ENCODE measurements at regions not wholly inside any gene's neighbourhood (a gene's known extent, or its start where the extent isn't known, plus 50 kb on each side); places are given as distances from the start of the nearest gene placed in this dataset.

DNA sequence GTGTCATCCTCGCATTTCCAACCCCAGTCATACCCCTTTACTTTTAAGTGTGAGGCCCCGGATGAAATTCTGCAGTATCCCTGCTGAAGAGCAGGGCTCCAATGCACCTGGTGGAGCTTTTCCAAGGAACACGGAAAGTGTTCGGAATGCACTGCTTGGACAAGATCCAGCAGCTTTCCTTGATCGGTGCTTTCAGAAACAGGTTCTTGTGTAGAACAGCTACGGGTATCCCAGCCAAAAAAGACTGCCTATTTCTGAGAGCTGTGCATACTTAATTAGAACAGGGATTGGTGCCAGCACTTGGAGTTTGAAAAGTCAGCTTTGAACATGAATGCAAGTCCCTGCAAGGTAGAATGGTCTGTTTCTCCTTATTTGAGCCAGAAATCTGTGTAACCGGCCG lies 87.2 kb upstream of the C1QTNF9B start:
- no peak for DNase-seq

DNA sequence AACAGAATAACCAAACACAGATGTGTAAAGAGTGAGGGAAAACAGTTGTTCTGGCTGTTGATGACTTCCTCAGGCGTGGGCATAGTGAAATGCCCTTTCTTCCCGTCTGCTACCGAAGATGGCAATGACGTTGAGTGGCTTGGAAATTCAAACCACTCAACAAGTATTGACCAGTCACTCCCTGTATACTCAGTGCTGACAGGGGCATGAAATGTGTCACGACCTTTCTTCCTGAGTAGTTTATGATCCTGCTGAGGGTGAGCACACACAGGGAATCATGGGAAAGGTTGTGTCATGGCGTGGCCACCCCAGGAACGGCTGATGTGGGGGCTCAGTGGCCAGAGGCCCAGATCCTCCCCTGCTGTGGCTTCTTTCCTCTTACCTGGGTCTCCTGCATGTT lies 87.8 kb upstream of the C1QTNF9B start:
- no peak for DNase-seq

DNA sequence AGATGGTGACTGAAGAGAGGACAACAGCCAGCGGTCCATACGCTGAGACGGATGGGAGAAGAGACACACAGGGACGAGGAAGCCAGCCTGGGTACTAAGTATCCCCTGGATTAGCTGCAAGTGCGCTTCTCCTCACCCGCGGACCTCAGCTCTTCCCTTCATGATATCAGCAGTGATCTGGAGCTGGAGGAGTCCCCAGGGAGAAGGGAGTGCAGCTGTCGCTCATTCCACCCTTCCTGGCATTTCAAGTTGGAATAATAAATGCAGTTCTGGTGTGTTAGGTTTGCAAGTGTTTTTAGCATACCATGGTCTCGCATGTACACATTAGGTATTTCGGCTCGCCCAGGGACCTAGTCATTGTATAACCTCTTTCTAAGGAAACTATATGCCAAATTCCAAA lies 88.5 kb upstream of the C1QTNF9B start:
- DNase-seq, result no peak

DNA sequence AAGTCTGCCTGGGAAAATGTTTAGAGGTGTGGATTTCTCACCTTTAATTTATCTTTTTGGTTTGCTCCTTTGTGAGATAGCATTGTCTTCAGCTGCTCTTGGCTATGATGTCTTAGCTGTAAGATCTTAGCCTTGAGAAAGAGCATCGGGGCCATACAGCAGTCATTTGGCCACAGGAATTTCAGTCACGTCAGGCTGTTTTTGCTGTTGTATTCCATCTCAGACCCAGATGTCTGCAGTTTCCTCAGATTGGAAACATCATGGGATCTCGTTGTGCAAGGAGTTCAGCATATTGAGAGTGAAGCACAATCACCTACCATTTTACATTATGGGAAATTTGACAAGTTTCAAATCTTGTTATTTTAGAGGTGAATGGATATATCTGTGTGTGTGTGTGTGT lies 89.3 kb upstream of the C1QTNF9B start:
- no peak for DNase-seq

DNA sequence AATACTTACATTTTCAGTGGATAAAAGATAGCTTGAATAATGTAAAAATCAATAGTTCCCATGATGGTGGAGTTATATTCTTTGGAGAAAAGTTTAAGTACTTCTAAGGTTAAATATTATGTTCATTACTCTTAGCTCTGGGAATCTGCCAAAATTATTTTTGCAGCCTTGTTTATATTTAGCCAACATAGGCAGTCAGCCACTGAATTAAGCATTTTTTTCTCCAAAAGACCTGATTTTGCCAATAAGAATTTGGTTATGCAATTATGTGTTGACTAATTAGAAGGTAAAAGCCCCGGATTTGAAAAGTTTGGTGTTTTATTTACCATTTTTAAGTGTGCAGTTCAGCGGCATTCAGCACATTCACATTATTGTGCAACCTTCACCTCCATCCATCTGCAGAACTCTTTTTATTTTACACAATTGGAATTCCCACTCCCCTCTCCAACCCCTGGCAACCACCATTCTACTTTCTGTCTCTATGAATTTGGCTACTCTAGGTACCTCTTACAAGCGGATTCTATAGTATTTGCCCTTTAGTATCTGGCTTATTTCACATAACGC lies 90.1 kb upstream of the C1QTNF9B start:
- DNase-seq, result no peak

DNA sequence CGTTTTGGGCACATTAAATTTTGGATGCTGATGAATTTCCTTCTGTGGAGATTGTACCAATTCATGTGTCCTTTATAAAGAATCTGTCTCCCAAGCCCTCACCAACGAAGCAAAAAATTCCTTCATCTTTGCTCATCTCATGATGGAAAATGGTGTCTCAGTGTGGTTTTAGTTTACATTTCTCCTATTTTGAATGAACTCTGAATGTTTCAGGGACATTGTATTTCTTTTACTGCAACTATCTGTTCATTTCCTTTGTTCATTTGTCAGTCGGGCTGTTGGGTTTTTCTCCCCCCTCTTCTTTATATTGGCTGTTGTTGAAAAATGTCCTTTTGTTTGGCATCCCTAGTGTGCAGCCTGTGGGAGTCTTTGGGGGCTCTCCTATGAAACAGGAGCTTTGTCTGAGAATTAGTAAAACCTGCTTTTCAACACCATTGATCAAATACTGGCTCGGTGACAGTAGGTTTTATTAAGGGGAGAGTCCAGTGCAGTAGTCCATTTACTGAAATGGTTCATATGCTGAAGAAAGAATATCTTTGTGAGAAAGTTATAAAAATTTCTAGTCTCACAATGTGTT lies 91.3 kb upstream of the C1QTNF9B start:
- DNase-seq, result no peak

DNA sequence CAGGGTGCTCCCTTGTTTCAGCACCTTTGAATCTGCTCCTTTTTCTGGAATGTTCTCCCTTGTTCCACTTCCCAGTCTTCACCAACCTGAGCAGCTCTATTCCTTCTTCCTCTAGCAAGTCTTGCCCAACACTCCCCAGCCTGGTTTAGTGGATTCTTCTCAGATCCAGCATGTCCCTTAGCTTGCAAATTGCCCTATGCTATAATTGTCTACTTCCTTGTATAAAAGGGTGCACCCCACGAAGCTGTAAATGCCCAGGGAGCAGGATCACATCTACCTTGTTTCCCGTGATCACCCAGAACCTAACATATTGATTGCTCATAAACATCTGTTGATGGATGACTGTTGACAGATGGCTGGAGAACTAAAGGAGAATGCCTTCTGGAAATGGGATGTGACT lies 93.2 kb upstream of the C1QTNF9B start:
- no peak for DNase-seq

DNA sequence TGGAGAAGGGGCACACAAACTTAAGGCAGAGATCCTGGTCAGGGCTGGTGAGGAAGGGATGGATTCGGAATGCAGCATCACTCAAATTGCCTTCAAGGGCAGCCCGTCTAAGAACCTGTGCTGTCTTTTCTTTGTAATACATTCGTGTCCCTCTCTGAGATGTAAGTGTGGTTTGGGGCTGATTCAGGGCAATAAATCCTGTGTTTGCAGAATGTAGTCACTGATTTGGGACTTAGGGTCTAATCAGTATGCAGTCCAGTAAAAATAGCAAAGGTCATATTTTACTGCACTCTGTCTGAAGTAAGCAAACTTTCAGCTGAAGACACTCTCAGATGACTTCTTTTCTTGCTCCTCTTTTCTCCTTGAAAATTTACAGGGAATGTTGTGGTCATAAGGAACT lies 93.8 kb upstream of the C1QTNF9B start:
- no peak for DNase-seq

DNA sequence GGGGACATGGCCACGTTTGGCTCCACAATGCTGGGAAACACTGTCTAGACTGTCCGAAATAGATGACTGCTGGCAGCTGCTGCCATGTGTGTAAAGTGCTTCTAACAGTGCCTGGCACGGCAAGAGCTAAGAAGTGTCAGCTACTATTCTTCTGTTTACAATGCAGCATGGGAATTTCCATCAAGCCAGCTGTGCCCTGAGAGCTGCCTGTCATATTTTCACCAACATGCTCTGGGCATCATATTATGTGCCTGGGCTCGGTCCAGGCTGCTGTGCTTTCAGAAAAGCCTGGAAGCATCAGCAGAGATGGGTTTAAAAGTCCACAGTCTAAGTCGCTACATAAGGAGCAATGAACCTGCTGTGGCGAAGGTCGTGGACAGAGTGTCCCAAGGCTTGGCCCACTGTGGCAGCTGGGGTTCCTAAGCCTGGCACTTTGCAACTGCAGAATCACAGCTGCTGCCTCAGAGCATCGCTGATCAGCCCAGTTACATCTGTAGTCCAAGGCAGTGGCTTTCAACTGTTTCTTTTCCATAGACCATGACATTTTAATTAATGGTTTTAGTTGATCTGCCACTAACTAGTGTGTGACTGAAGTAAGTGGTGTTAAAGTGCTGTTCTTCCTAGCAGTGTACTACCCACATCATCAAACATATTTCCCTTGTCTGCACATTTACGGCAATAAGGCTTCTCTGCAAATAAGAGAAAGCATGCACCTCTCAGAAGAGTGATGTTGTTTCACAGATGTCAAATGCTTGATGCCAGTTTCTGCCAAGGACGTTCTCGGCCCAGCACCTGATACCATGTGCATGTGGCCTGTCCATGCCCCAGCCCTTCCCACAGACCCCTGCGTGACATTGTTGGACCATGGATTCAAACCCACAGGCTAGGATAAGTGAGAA lies 95.7 kb upstream of the C1QTNF9B start:
- no peak for DNase-seq

DNA sequence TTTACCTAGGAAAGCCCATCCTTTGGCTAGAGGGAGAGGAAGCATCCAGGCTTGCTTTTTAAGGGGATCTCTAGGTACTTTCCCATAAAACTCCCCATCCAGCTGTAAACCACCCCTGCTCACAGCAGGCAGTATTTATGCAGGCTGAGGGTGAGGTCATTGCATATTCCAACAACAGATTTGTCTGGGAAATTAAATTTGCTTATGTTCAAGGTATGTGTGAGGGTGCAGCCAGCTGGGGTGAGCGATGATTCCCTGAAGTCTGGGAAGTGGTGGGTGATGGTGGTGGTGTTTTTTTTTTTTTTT lies 96.3 kb upstream of the C1QTNF9B start:
- no peak for DNase-seq

DNA sequence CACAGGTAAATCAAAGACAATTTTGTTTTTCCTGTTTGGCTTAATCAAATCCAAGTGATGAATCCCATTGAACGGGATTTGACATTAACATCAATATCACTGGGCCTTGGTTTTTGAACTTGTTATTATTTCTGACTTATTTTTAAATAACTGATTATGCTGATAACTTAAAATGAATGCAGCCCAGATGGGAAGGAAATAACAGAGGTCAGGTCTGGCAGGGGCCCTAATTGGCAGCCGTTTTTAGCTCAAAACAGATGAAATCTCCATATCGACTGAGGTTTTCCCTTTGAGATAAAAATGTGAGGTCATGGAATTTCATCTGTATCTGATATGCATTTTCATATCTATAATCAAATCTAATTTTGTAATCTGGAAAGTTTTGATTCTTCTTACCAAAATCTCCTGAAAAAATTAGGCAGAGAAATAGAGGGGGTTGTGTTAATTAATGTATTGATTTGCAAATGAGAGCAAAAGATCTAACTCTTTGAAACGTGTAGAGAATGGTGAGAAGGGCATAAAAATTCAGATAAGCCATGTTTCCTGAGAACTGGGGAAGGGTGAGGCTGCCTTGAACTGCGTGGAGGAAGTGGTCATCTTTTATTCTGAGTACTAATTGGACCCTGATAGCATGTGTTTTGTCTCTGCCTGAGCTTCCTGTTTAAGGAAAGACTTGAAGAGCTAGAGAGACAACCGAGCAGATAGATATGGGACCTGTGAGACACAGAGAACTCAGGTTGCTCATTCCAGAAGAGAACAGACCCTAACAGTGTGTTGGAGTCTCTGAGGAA lies 98.2 kb upstream of the C1QTNF9B start:
- DNase-seq, result no peak

DNA sequence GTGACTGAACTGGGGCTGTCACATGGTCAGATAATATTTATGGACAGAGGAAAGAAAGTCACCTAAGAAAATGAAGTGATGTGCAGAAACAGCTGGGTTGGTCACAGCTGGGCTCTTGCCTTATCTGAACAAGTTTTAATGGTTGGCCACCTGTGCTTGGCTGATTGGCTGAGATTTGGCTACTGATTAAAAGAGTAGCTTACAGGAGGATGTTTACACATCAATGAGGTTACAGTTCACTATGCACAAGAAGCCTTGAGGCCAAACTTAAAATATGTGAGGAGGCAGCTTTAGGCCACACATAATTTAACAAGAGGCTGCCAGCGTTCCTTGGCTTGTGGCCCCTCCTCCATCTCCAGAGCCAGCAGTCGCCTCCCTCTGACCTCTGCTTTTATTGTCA lies 99.2 kb upstream of the C1QTNF9B start:
- DNase-seq, result no peak

DNA sequence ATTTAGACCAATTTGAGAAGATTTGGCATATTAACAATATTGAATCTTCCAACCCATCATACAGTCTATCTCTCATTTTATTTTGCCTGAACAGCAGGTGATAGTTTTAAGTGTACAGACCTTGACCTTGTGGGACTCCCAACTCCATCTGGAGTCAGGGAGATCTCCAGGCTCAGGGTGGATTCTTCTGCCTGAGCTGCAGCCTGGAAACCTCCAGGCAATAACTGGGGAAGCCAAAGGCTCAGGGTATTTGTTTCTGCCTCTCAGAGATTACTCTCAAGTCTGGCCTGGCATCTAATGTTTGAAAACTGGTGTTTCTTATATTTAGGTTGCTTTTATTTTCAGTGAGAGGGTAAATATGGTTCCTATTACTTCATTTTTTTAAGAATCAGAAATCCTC lies 102.1 kb upstream of the C1QTNF9B start:
- DNase-seq, result no peak

DNA sequence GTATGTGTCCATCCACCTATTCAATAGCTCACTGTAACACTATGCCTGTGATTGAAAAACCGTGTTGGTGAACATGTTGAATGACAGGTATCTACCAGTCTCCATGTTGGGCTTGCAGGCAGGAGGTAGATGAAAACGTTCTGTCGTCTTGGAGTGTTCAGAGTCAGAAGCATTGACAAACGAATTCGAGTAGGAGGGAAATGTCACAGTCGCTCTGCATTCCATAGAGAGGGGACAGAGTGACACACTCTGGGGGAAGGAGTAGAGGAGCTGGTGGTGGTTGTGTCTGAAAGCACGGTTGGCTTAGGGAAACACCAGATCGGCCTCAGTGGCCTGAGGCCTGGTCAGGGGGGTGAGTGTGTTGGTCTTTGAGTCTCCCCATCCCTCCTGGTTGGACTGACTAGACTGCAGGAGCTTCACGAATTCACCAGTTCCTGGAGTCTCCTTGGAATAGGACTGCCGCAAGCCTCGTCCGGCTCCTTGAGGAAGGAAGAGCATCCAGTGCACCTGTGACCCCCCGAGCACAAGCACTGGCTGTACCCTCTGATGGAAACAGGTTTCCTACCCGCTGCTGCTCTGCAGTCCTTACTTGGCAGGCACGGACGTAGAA lies 105.0 kb upstream of the C1QTNF9B start:
- no peak for DNase-seq

DNA sequence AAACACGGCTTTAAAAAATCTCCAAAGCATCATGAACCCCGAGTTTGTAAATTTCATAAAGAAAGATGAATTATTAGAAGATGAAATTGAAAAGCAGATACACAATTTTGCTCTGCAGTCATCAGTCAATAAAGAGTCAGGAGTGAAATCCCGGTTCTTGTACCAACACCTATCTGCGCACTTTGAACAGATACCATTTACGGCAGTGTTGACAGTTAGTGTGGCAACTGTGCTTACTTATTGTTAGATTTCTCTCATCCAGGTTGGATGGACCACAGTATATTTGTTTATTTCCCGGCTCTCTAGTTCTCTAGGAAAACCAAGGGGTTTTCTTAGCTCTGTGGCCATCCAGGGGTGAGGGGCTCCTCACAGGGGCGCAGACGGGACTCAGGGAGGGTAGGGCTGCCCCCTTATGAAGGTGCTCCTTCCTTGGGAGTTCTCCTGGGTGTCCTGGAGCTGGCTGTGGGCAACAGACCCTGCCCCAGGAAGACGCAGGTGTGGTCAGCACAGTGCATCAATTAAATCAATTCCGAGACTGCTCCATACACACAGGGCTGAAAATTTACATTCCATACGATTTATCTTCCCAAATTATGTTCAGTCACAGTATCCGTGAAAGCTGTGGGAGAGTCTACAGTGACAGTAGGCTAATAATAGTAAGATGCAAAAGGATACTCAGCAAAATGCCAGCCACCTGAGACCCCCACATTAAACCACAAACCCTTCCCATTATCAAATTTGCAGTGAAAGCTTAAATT lies 107.0 kb upstream of the C1QTNF9B start:
- no peak for DNase-seq

DNA sequence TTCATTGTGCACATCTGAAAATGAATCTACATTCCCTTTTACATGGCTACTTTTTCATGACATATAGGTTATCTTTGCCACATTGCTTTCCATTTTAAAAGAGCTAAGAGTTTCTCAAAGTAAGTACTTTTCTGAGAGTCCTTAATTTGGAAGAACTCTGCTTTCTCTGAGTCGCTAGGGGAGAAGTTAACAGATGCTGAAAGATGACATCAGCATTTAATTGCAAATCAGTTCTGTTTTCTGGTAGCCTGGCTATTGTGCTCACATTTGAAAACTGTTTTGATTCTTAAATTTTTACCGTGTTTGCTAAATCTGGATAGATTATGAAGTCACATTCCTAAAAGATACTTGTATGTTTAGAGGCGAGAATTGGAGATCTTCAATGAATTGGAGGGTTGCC lies 107.7 kb upstream of the C1QTNF9B start:
- DNase-seq, result no peak

DNA sequence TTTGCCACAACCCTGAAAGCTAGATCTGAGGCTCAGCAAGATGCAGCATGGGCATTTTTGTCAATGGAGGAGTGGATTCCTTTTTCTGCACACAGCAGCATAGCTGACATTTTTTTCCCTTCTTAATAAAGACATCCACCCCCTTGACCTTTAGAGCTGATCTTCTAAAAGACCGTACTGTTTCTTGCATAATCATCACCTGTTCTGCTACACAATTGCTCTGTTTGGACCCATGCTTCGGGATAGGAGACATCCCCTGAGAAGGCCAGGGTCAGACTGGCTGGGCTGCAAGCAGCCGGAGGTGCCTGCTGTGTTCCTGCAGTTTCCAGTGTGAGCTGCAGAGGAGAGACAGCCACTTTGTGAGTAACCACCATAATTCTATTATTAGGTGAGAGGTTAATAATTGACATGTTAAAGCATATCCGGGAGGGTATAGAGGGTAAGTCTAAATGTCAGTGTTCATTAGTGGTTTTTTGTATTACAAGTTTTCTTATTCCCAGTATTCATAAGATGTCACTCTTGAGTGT lies 108.5 kb upstream of the C1QTNF9B start:
- DNase-seq, result no peak

DNA sequence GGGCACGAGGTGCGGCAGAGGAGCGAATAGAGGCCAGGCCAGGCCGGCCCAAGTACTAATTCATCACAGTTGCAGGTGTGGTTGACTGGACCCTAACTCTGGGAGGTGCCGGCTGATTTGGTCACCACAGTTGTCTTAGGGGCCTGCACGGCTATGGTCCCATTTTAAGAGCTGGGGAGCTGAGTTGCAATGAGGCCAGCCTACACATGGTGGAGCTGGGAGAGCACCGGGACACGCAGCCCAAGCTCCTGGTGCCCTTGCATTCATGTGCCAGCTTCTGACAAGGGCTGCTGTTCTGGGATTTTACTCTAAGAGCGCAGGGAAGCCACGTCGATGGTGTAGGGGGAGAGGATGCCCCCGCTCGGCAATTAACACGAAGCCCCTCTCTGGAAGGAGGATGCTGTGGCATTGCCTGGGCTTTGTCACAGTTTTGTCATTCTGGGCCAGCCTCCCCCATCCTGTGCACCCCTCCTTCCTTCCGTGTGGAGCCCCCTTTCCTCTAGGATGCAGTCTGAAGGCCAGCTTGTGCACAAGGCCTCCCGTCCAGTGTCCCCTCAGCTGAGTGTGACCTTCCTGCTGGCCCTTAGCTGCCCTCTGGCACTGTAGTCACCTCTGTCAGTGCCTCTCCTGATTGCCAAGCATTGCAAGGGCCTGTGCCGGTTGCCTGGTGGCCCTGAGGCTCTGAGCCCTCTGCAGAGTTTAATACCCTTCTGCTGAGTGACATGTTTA lies 109.4 kb upstream of the C1QTNF9B start:
- DNase-seq, result no peak

DNA sequence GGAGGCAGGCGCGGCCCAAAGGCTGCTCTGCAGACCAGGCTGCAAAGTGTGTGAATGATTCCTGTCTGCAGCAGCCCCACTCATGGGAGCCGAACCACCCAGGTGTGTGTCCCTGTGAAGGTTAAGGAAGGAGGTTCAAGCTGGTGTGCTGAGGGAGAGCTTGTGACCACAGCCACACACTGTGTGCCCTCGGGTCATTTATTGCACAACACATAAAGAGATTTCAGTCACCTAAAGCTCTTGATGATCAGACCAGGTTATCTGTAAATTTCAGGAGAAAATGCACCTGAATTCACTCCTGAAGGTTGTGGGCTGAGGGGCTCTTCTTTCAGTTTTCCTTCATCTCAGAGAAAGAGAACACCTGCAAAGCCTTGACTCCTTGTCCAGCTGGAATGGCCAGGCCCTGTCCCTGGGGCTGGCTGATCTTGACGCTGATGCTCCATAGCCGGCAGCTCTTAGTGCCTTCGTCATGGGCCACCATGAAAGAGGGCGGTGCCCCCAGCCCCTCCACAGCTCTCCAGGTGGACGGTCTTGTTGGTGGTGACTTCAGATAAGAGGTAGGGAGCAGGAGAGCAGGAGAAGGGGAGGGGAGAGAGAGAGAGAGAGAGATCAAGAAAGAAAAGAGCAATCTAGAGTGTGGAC lies 110.8 kb upstream of the C1QTNF9B start:
- DNase-seq, result no peak

DNA sequence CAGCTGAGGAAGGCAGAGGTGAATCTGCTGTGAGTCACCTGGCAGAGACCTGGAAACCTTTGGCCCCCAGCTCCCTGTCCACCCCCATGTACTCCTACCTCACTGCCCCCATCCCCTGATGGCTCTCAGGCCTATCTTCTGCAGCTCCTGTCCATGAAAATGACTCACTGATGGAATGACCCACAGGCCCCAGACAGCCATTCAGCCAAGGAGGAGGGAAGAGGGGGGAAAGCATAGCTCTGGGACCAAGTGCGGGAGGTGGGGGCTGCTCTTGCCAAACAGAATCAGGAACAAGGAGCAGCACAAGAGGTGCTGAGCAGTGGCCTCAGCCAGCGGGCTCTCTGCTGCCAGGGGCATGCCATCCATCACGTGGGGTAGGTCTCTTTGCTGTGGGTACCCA lies 111.4 kb upstream of the C1QTNF9B start:
- DNase-seq, result no peak

DNA sequence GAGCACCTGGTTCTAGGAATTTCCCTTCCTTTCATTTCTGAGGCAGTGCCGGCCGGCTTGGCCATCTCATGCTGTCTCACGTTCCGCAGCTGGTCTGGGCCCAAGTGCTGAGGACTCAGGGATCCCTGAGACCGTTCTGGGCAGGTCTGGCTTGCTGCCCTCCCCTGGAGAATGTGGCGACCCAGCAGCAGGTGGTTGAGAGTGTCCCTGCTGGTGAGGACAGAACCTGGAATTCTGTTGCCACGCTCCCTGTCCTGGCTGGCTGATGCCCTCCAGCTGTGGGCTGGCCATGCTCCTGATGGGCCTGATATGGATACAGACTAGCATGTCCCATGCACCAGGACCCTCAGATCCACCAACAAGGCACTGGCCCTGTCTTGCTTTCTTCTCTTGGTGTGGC lies 114.0 kb upstream of the C1QTNF9B start:
- DNase-seq, result no peak
